ENCODE measurements at regions not wholly inside any gene's neighbourhood (a gene's known extent, or its start where the extent isn't known, plus 50 kb on each side); places are given as distances from the start of the nearest gene placed in this dataset.

GRCh38 chr12:115507560-115507889 is 770.0 kb downstream of the MED13L start:
- TF ChIP-seq POLR2AphosphoS5 (IDR thresholded peaks at IDR 0.05; ENCODE audit: insufficient read depth, low read depth, low read length): no peak
- no peak for TF ChIP-seq EZH2 (IDR thresholded peaks at IDR 0.05; ENCODE audit: borderline replicate concordance, low read depth, low read length, severe bottlenecking)
- no peak for TF ChIP-seq POLR2A (IDR thresholded peaks at IDR 0.05; ENCODE audit: low read depth, low read length)
- no peak for TF ChIP-seq MYC (IDR thresholded peaks at IDR 0.05; ENCODE audit: low read depth, low read length)
- TF ChIP-seq FOS (IDR thresholded peaks at IDR 0.05; ENCODE audit: borderline replicate concordance, insufficient read depth, low read length): no peak
- TF ChIP-seq CTCF (IDR thresholded peaks at IDR 0.05; ENCODE audit: extremely low read depth in 1 of 2, insufficient read depth in 1 of 2, low read depth in 1 of 2, low read length in 2 of 2): no peak
- no peak for TF ChIP-seq MAX (IDR thresholded peaks at IDR 0.05; ENCODE audit: insufficient read depth, insufficient read length)
- TF ChIP-seq JUN (IDR thresholded peaks at IDR 0.05; ENCODE audit: borderline replicate concordance, insufficient read depth, insufficient read length, low read depth): no peak

All from endothelial cell of umbilical vein (primary cell).